ENCODE measurements at regions not wholly inside any gene's neighbourhood (a gene's known extent, or its start where the extent isn't known, plus 50 kb on each side); places are given as distances from the start of the nearest gene placed in this dataset.

DNA sequence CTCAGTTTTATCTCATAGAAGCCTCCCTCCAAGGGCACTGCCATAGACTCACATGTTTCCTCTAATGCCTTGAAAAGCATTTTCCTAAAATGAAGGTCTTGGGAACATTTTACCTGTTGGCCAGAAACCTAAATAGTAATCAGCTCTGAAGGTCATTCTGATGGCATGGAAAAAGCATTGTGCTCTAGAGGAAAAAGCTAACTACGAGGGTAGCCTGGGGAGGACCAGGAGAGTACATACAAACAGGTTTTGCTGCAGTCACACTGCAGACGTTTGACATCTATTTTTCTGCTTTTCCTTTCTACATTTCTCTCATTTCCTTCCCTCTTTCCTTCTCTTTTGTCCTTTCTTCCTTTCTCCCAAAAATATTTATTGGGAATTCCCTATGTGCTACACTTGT is 103.3 kb upstream of the SORBS2 start:
- Histone ChIP-seq H3K36me3 (no peaks in the 10 kb centered on the region), H3K9ac (no peak overlapping the region), H3K79me2 (ENCODE audit: low read depth) (no peaks in the 10 kb centered on the region), H3K27ac (no peak overlapping the region), H2AFZ (replicated peaks) (no peak overlapping the region), H3F3A (ENCODE audit: low read depth) (no peaks in the 10 kb centered on the region), H3K4me3 (no peak overlapping the region), H3K4me1 (no peaks in the 10 kb centered on the region), H3K4me2 (no peak overlapping the region), H3K9me3 (ENCODE audit: low read depth) (no peaks in the 10 kb centered on the region), H3K27me3 (no peaks in the 10 kb centered on the region), H4K20me1 (ENCODE audit: low read depth) (no peaks in the 10 kb centered on the region)
- Mint-ChIP-seq H3K27me3 (ENCODE audit: insufficient read depth, low read depth) (peaks cover 8% of the 10 kb centered on the region), H3K9me3 (peaks cover 3% of the 10 kb centered on the region), H3K36me3 (no peaks in the 10 kb centered on the region), H3K4me3 (no peak overlapping the region), H3K4me1 (peaks cover 17% of the 10 kb centered on the region), H3K27ac (no peak overlapping the region)
- DNase-seq (ENCODE audit: low spot score) = no peak
- TF ChIP-seq CTCF (IDR thresholded peaks at IDR 0.05) (no peak), EZH2phosphoT487 (IDR thresholded peaks at IDR 0.05) (no peak), EZH2 (IDR thresholded peaks at IDR 0.05) (no peak)

DNA sequence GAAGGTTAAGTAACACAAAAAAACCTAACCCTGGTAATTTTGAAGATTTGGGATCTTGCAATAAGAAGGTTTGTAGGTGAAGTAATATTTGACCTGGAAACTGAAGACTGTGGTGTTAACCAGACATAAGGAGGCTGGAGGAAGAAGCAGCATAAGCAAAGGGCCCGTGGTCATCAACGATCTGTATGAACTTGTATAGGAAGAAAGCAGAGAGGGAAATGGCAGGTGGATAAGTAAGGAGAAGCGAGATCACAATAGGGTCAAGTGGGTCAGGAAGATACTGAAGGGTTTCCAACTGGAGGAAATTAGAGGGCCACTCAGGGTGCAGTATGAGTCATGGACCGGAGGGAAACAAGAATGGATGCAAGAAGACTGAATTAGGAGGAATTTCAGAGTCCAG is 103.8 kb upstream of the SORBS2 start:
- Mint-ChIP-seq H3K4me3 (no peak overlapping the region), H3K9me3 (peaks cover 3% of the 10 kb centered on the region), H3K36me3 (no peaks in the 10 kb centered on the region), H3K27me3 (ENCODE audit: insufficient read depth, low read depth) (peaks cover 8% of the 10 kb centered on the region), H3K4me1 (peaks cover 17% of the 10 kb centered on the region), H3K27ac (no peak overlapping the region)
- Histone ChIP-seq H3K4me2 (no peak overlapping the region), H3K4me1 (no peaks in the 10 kb centered on the region), H3K27me3 (no peaks in the 10 kb centered on the region), H3K9me3 (ENCODE audit: low read depth) (no peaks in the 10 kb centered on the region), H3K9ac (no peak overlapping the region), H3K79me2 (ENCODE audit: low read depth) (no peaks in the 10 kb centered on the region), H3K27ac (no peak overlapping the region), H2AFZ (replicated peaks) (no peak overlapping the region), H3F3A (ENCODE audit: low read depth) (no peaks in the 10 kb centered on the region), H3K36me3 (no peaks in the 10 kb centered on the region), H4K20me1 (ENCODE audit: low read depth) (no peaks in the 10 kb centered on the region), H3K4me3 (no peak overlapping the region)
- no peak for TF ChIP-seq CTCF (IDR thresholded peaks at IDR 0.05)
- no peak for TF ChIP-seq EZH2 (IDR thresholded peaks at IDR 0.05)
- TF ChIP-seq EZH2phosphoT487 (IDR thresholded peaks at IDR 0.05) = no peak
- no peak for DNase-seq (ENCODE audit: low spot score)

DNA sequence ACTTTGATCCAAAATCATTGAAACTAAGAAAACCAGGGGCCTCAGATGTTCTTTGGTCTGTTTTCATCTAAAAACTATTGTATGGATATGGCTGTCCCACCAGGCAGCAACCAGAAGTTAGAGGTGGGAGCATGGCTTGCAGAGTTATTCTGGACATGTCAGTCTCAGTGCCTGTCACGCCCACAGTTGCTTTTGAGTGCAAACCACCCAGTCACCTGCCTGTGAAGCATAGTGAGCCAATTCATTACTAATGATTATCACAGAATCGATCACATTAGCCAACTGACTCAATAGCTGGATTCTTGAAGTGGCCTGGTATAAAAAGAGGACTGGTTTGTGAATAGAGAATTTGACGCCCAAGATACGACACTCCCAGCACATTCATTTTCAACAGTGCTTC is 104.2 kb upstream of the SORBS2 start:
- Histone ChIP-seq H2AFZ (replicated peaks) (no peak overlapping the region), H4K20me1 (ENCODE audit: low read depth) (no peaks in the 10 kb centered on the region), H3K36me3 (no peaks in the 10 kb centered on the region), H3K79me2 (ENCODE audit: low read depth) (no peaks in the 10 kb centered on the region), H3K4me2 (no peak overlapping the region), H3K27ac (no peak overlapping the region), H3K4me3 (no peak overlapping the region), H3K4me1 (no peaks in the 10 kb centered on the region), H3K9ac (no peak overlapping the region), H3K27me3 (no peaks in the 10 kb centered on the region), H3K9me3 (ENCODE audit: low read depth) (no peaks in the 10 kb centered on the region), H3F3A (ENCODE audit: low read depth) (no peaks in the 10 kb centered on the region)
- no peak for DNase-seq (ENCODE audit: low spot score)
- Mint-ChIP-seq H3K9me3 (peaks cover 3% of the 10 kb centered on the region), H3K27ac (no peak overlapping the region), H3K36me3 (no peaks in the 10 kb centered on the region), H3K4me1 (peaks cover 17% of the 10 kb centered on the region), H3K27me3 (ENCODE audit: insufficient read depth, low read depth) (peaks cover 8% of the 10 kb centered on the region), H3K4me3 (no peak overlapping the region)
- TF ChIP-seq EZH2 (IDR thresholded peaks at IDR 0.05) = no peak
- TF ChIP-seq EZH2phosphoT487 (IDR thresholded peaks at IDR 0.05) = no peak
- TF ChIP-seq CTCF (IDR thresholded peaks at IDR 0.05) = no peak

DNA sequence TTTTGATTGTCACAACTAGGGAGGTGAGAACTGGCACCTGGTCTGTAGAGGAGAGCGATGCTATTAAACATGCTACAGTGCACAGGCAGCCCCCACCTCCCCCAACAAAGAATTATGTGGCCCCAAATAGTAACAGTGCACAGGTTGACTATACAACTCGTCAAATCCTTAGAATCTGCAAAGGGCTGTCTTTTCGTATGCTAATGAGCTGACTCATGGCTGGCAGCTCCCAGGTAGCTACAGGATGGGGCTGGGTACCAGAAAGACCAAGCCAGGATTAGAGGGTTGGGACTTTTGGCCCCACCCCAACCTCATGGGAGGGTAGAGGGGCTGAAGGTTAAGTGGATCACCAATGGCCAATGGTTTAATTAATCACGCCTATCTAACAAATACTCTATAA is 104.7 kb upstream of the SORBS2 start:
- Histone ChIP-seq H3K36me3 (no peaks in the 10 kb centered on the region), H3K9me3 (ENCODE audit: low read depth) (no peaks in the 10 kb centered on the region), H3K27me3 (no peaks in the 10 kb centered on the region), H3K4me2 (no peak overlapping the region), H3K9ac (no peak overlapping the region), H3K79me2 (ENCODE audit: low read depth) (no peaks in the 10 kb centered on the region), H3K4me1 (peaks cover 2% of the 10 kb centered on the region), H3K4me3 (no peak overlapping the region), H3K27ac (no peak overlapping the region), H3F3A (ENCODE audit: low read depth) (no peaks in the 10 kb centered on the region), H2AFZ (replicated peaks) (no peak overlapping the region), H4K20me1 (ENCODE audit: low read depth) (no peaks in the 10 kb centered on the region)
- H3K27me3 Mint-ChIP-seq (ENCODE audit: insufficient read depth, low read depth) = peaks cover 8% of the 10 kb centered on the region
- no peak for TF ChIP-seq EZH2phosphoT487 (IDR thresholded peaks at IDR 0.05)
- no peak for TF ChIP-seq EZH2 (IDR thresholded peaks at IDR 0.05)
- no peak for TF ChIP-seq CTCF (IDR thresholded peaks at IDR 0.05)
- no peaks in the 10 kb centered on the region for H3K36me3 Mint-ChIP-seq
- DNase-seq (ENCODE audit: low spot score) = no peak
- H3K4me3 Mint-ChIP-seq = no peak overlapping the region
- H3K4me1 Mint-ChIP-seq = peaks cover 19% of the 10 kb centered on the region
- peaks cover 3% of the 10 kb centered on the region for H3K9me3 Mint-ChIP-seq
- H3K27ac Mint-ChIP-seq = no peak overlapping the region

All from neural progenitor cell (in vitro differentiated cells).